GM12878 (cell line): ENCODE measurements at regions not wholly inside any gene's neighbourhood (a gene's known extent, or its start where the extent isn't known, plus 50 kb on each side); places are given as distances from the start of the nearest gene placed in this dataset.

Experiments used
- ATAC-seq: fragments of 200-7000 bp; cut with Tn5 transposase; 3 replicates; pipeline ENCODE4 v1.9.1; 2020; ENCODE audit warnings: mild to moderate bottlenecking, moderate library complexity
- BruUV-seq: library from RNA; stranded (reverse); fragments of 400-500 nt; replicated peaks from 2 replicates; lab custom pipeline; 2021; lab: Mats Ljungman, UMichigan
- CTCF ChIA-PET: fragments of 300-600 bp; sonication (Branson Sonifier 250); formaldehyde crosslinking; extraction: SDS; loops from one replicate; lab custom pipeline; 2021; ENCODE audit warnings: inconsistent platforms; lab: Yijun Ruan, JAX
- POLR2A ChIA-PET: fragments of 350-600 bp; formaldehyde crosslinking; extraction: SDS; loops from one replicate; lab custom pipeline; 2021; ENCODE audit warnings: inconsistent platforms; lab: Charles Lee
- RAD21 ChIA-PET: fragments of 300-600 bp; sonication (Branson Sonifier 250); formaldehyde crosslinking; loops from one replicate; lab custom pipeline; 2023; ENCODE audit warnings: antibody characterized with exemption; ENCODE audit not compliant: unreplicated experiment; lab: Charles Lee
- SMC1A ChIA-PET: fragments of 300-600 bp; sonication (Branson Sonifier 250); formaldehyde crosslinking; loops from one replicate; lab custom pipeline; 2023; ENCODE audit not compliant: unreplicated experiment, uncharacterized antibody; lab: Charles Lee
- DNase-seq: peaks from one replicate; pipeline ENCODE4 v3.0.0-alpha.2; 2011; ENCODE audit warnings: low read depth, low spot score
- FAIRE-seq: peaks from 3 replicates; lab custom pipeline; 2011; peaks lifted over from hg19 to GRCh38; lab: Jason Lieb, UNC
- H2AFZ ChIP-seq: 2 replicates; pipeline ENCODE4 v1.6.0; 2011; ENCODE audit warnings: low read depth, low read length, control low read depth; ENCODE audit not compliant: control insufficient read depth
- H3K27ac ChIP-seq: 2 replicates; pipeline ENCODE4 v1.5.1; 2011; ENCODE audit warnings: control low read depth; ENCODE audit not compliant: control insufficient read depth, insufficient read depth
- H3K27me3 ChIP-seq, 2 experiments: replicated peaks in 1 of 2; 2 replicates each; pipeline versions ENCODE4 v1.6.0 to v1.6.1; 2011; ENCODE audit warnings: low read length in 1 of 2; ENCODE audit not compliant: control insufficient read depth in 2 of 2, insufficient read depth in 2 of 2
- H3K36me3 ChIP-seq, 2 experiments: 2 replicates each; pipeline ENCODE4 v1.5.1; 2011; ENCODE audit warnings: low read length in 1 of 2; ENCODE audit not compliant: control insufficient read depth in 2 of 2, insufficient read depth in 2 of 2
- H3K4me1 ChIP-seq: 2 replicates; pipeline ENCODE4 v1.6.1; 2011; ENCODE audit warnings: mild to moderate bottlenecking, low read length, moderate library complexity, mixed read lengths; ENCODE audit not compliant: control insufficient read depth, insufficient read depth
- H3K4me2 ChIP-seq: 2 replicates; pipeline ENCODE4 v1.6.0; 2011; ENCODE audit warnings: control low read depth; ENCODE audit not compliant: control insufficient read depth, insufficient read depth
- H3K4me3 ChIP-seq: fragments of 200-600 bp; sonication (generic); 2 replicates; pipeline ENCODE4 v1.5.1; 2016
- H3K79me2 ChIP-seq: 2 replicates; pipeline ENCODE4 v1.6.0; 2011; ENCODE audit warnings: low read length; ENCODE audit not compliant: control insufficient read depth, insufficient read depth
- H3K9ac ChIP-seq: 2 replicates; pipeline ENCODE4 v1.8.0; 2011; ENCODE audit warnings: low read length, control low read depth, mixed read lengths; ENCODE audit not compliant: control insufficient read depth, insufficient read depth
- H3K9me3 ChIP-seq: replicated peaks from 3 replicates; pipeline ENCODE4 v1.5.1; 2011; ENCODE audit warnings: mild to moderate bottlenecking, low read length; ENCODE audit not compliant: control insufficient read depth, insufficient read depth
- H4K20me1 ChIP-seq: 2 replicates; pipeline ENCODE4 v1.6.0; 2011; ENCODE audit not compliant: control insufficient read depth, insufficient read depth
- BCL11A ChIP-seq: IDR thresholded peaks from 2 replicates; pipeline ENCODE4 v1.6.1; 2011; ENCODE audit warnings: low read depth, low read length
- FOS ChIP-seq: IDR thresholded peaks from 3 replicates; pipeline ENCODE4 v1.6.1; 2011; ENCODE audit warnings: borderline replicate concordance; ENCODE audit not compliant: insufficient read length; ENCODE audit errors: extremely low read depth
- MAX ChIP-seq: IDR thresholded peaks from 2 replicates; pipeline ENCODE4 v1.6.1; 2012; ENCODE audit warnings: low read depth, low read length, improper control_type of control experiment
- PBX3 ChIP-seq: IDR thresholded peaks from 2 replicates; pipeline ENCODE4 v1.6.1; 2011; ENCODE audit warnings: mild to moderate bottlenecking, low read depth, low read length, moderate library complexity; ENCODE audit not compliant: insufficient replicate concordance
- RAD51 ChIP-seq: fragments of 450-650 bp; IDR thresholded peaks from 2 replicates; pipeline ENCODE4 v1.6.1; 2016; ENCODE audit warnings: moderate library complexity, mild to moderate bottlenecking, inconsistent platforms
- in situ Hi-C: fragments of 300-500 bp; cut with MboI; formaldehyde crosslinking; loops from 9 replicates; pipeline ENCODE4 v1.14.3; 2018; ENCODE audit warnings: mixed read lengths
- intact Hi-C: fragments of 100-400 bp; cut with micrococcal nuclease; formaldehyde crosslinking; loops from one replicate; pipeline ENCODE4 v1.14.2; 2022; ENCODE audit not compliant: unreplicated experiment

GRCh38 chr2:188665727-188666304 is 308.4 kb upstream of the COL3A1 start (continued):
- TF ChIP-seq MAX = no peak

- no TSS peak for BruUV-seq
- SMC1A ChIA-PET = no interaction called here
- Histone ChIP-seq H3K27ac (no peak overlapping the region), H3K4me1 (no peaks in the 10 kb centered on the region), H3K36me3 (no peaks in the 10 kb centered on the region), H3K79me2 (no peaks in the 10 kb centered on the region), H3K9ac (no peak overlapping the region), H2AFZ (no peak overlapping the region), H4K20me1 (no peaks in the 10 kb centered on the region), H3K27me3 (no peaks in the 10 kb centered on the region), H3K4me3 (no peak overlapping the region), H3K9me3 (no peaks in the 10 kb centered on the region), H3K4me2 (no peak overlapping the region)
- POLR2A ChIA-PET = no interaction called here
- CTCF ChIA-PET = no interaction called here
- no peak for DNase-seq
- intact Hi-C loops (no loop called here), in situ Hi-C loops (no loop called here)
- ATAC-seq = no peak
- TF ChIP-seq RAD51 (no peak), BCL11A (no peak), PBX3 (no peak), FOS (no peak)
- RAD21 ChIA-PET = no interaction called here
- FAIRE-seq = no peak
Measured at GRCh38 chr2:188666503-188666902, 307.7 kb upstream of the COL3A1 start.
